Activated B cell treated with CpG ODN at 0.5 μM for 24 hours (primary cell): ENCODE measurements at regions not wholly inside any gene's neighbourhood (a gene's known extent, or its start where the extent isn't known, plus 50 kb on each side); places are given as distances from the start of the nearest gene placed in this dataset.

ENCODE experiments used
- ATAC-seq: fragments of 200-7000 bp; cut with Tn5 transposase; one replicate; pipeline ENCODE4 v1.10.0; 2021; ENCODE audit warnings: low read depth, mild to moderate bottlenecking, moderate library complexity
- CTCF ChIA-PET: fragments of 350-600 bp; sonication (Branson Sonifier 250); formaldehyde crosslinking; loops from one replicate; lab custom pipeline; 2021; ENCODE audit warnings: antibody characterized with exemption; lab: Charles Lee
- POLR2A ChIA-PET: fragments of 350-600 bp; sonication (Branson Sonifier 250); formaldehyde crosslinking; loops from one replicate; lab custom pipeline; 2021; ENCODE audit warnings: antibody characterized with exemption; lab: Charles Lee
- DNase-seq: peaks from one replicate; pipeline ENCODE4 v3.0.0; 2022
- H3K27ac Mint-ChIP-seq: one replicate; pipeline ENCODE4 v1.8.0; 2020; ENCODE audit warnings: mixed read lengths
- H3K27me3 Mint-ChIP-seq: one replicate; pipeline ENCODE4 v1.8.0; 2021; ENCODE audit warnings: mixed read lengths
- H3K36me3 Mint-ChIP-seq: one replicate; pipeline ENCODE4 v1.8.0; 2021; ENCODE audit warnings: low read depth, mixed read lengths
- H3K4me1 Mint-ChIP-seq: one replicate; pipeline ENCODE4 v1.8.0; 2021; ENCODE audit warnings: mixed read lengths
- H3K4me3 Mint-ChIP-seq: one replicate; pipeline ENCODE4 v1.8.0; 2020; ENCODE audit warnings: mild to moderate bottlenecking, mixed read lengths
- H3K9me3 Mint-ChIP-seq: one replicate; pipeline ENCODE4 v1.8.0; 2020; ENCODE audit warnings: mixed read lengths
- intact Hi-C: fragments of 100-400 bp; cut with micrococcal nuclease; formaldehyde crosslinking; loops from one replicate; pipeline ENCODE4 v1.15.1; 2024
- TF ChIP-seq, protein P1 (sequence below): fragments of 200-600 bp; IDR thresholded peaks from one replicate; pipeline ENCODE4 v1.8.0; 2022; ENCODE audit warnings: antibody characterized with exemption, mild to moderate bottlenecking

DNA sequence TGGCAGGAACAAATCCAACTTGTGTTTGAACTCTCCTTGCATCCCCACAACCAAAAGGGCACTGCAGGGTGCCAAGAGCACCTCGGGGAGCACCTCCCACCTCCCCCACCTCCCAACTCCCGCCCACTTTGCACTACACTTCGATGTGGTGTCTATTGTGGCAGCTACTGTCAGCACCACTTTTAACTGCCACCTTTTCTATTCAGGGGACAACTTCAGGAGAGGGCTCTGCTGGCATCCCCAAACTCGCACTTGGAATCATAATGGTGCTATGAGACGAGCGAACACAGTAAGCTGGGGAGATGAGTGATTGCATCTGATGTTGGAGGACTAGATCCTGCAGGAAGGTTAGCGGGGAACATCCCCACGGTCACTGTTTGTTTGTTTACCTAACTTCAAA, 238.2 kb upstream of the PROX1 start:
- no peak for ATAC-seq
- CTCF ChIA-PET: no interaction called here
- POLR2A ChIA-PET: no interaction called here
- Mint-ChIP-seq H3K4me3 (no peak overlapping the region), H3K36me3 (no peaks in the 10 kb centered on the region), H3K4me1 (no peaks in the 10 kb centered on the region), H3K27me3 (no peaks in the 10 kb centered on the region), H3K27ac (no peak overlapping the region), H3K9me3 (no peaks in the 10 kb centered on the region)
- intact Hi-C loops: no loop called here
- TF ChIP-seq, protein P1, sequence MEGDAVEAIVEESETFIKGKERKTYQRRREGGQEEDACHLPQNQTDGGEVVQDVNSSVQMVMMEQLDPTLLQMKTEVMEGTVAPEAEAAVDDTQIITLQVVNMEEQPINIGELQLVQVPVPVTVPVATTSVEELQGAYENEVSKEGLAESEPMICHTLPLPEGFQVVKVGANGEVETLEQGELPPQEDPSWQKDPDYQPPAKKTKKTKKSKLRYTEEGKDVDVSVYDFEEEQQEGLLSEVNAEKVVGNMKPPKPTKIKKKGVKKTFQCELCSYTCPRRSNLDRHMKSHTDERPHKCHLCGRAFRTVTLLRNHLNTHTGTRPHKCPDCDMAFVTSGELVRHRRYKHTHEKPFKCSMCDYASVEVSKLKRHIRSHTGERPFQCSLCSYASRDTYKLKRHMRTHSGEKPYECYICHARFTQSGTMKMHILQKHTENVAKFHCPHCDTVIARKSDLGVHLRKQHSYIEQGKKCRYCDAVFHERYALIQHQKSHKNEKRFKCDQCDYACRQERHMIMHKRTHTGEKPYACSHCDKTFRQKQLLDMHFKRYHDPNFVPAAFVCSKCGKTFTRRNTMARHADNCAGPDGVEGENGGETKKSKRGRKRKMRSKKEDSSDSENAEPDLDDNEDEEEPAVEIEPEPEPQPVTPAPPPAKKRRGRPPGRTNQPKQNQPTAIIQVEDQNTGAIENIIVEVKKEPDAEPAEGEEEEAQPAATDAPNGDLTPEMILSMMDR: no peak
- no peak for DNase-seq

DNA sequence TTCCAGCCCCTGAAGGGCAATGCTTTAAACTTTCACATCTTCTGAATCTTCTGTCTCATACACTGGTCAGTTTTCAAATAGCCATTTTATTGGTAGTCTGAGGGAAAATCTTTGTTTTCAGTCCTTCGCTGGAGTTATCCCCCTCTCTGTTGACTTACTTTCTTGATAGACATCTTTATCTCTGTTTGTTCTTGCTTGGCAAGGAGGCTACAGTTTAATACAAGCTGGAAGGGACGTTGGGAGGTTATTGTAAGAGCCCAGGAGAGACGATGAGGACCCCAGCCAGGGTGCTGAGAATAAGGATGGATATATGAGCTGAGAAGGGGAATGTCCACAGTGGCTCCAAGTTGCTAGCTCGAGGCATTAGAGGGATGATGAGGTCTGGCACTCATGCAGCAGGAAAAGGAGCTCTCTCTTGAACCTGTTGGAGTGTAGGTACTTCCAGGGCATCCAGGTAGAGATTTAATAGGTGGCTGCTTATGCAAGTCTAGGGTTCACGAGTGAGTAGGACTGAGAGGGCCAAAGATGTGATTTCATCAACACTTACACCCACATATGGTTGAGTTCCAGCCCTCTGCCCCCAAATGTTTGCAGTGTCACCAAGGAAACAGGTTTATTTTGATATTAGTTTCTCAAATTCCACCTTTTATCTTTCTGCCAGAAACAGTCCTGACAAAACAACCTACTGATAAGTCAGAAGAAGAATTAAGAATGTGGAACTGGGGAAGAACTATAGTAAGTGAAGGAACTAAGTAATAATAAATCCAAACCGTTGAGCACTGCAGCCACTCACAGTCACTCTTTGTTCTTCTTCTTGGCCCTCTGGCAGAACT, 237.3 kb upstream of the PROX1 start:
- ATAC-seq: no peak
- no peak overlapping the region for H3K27ac Mint-ChIP-seq
- H3K4me1 Mint-ChIP-seq: no peaks in the 10 kb centered on the region
- POLR2A ChIA-PET: no interaction called here
- intact Hi-C loops: no loop called here
- no peak overlapping the region for H3K4me3 Mint-ChIP-seq
- no peaks in the 10 kb centered on the region for H3K27me3 Mint-ChIP-seq
- no peak for DNase-seq
- H3K36me3 Mint-ChIP-seq: no peaks in the 10 kb centered on the region
- TF ChIP-seq, protein P1: no peak
- peaks cover 2% of the 10 kb centered on the region for H3K9me3 Mint-ChIP-seq
- CTCF ChIA-PET: no interaction called here

GRCh38 chr1:213751064-213751397, 236.7 kb upstream of the PROX1 start:
- POLR2A ChIA-PET: no interaction called here
- H3K27ac Mint-ChIP-seq: no peak overlapping the region
- DNase-seq (no peak), ATAC-seq (no peak)
- no peaks in the 10 kb centered on the region for H3K27me3 Mint-ChIP-seq
- H3K36me3 Mint-ChIP-seq: no peaks in the 10 kb centered on the region
- CTCF ChIA-PET: no interaction called here
- no peaks in the 10 kb centered on the region for H3K4me1 Mint-ChIP-seq
- intact Hi-C loops: no loop called here
- TF ChIP-seq, protein P1: no peak
- peaks cover 2% of the 10 kb centered on the region for H3K9me3 Mint-ChIP-seq
- no peak overlapping the region for H3K4me3 Mint-ChIP-seq

DNA sequence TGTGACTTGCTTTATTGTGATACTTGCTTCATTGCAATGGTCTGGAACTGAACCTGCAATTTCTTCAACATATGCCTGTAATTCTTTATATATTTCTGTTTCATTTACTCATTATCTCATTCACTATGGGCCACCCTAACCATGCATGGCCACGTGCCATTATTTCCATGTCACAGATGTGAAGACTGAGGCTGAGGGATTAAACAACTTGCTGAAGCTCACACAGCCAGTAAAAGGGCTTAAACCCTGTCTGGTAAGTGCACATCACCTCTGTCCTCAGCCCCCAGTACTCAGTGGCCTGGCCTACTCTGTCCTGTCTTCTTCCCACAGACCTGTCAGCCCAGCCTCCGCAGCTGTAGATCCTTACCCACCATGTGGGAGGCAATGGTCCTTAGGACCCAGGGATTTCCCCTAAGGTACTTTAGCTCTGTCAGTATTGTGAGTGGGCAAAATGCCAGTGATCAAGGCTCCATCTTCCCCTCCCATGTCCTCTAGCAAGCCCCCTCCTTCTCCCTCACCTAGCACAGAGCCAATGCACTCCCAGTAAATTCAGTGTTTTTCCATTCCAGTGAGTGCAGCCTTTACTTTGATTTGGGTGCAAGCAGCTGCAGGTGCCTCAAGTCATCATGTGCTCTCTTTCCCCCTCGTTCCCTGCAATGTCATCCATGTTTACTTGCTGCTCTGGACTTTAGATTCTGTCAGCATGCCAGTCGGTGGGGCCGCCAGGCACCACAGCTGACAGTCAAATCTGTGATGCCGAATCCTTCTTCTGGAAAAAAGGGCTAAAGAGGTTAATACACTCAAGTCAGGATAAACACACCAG, 228.2 kb upstream of the PROX1 start:
- no peaks in the 10 kb centered on the region for H3K27me3 Mint-ChIP-seq
- DNase-seq: no peak
- ChIA-PET POLR2A (no interaction called here), CTCF (no interaction called here)
- H3K9me3 Mint-ChIP-seq: peaks cover 6% of the 10 kb centered on the region
- H3K27ac Mint-ChIP-seq: no peak overlapping the region
- no peaks in the 10 kb centered on the region for H3K36me3 Mint-ChIP-seq
- H3K4me3 Mint-ChIP-seq: no peak overlapping the region
- TF ChIP-seq, protein P1: no peak
- ATAC-seq: no peak
- H3K4me1 Mint-ChIP-seq: no peaks in the 10 kb centered on the region
- intact Hi-C loops: no loop called here

GRCh38 chr1:213761845-213762407, 225.8 kb upstream of the PROX1 start:
- H3K27me3 Mint-ChIP-seq: no peaks in the 10 kb centered on the region
- ATAC-seq (no peak), DNase-seq (no peak)
- no peaks in the 10 kb centered on the region for H3K36me3 Mint-ChIP-seq
- no peaks in the 10 kb centered on the region for H3K4me1 Mint-ChIP-seq
- TF ChIP-seq, protein P1: no peak
- peaks cover 4% of the 10 kb centered on the region for H3K9me3 Mint-ChIP-seq
- CTCF ChIA-PET: no interaction called here
- intact Hi-C loops: no loop called here
- H3K4me3 Mint-ChIP-seq: no peak overlapping the region
- no peak overlapping the region for H3K27ac Mint-ChIP-seq
- POLR2A ChIA-PET: no interaction called here
